ENCODE measurements at regions not wholly inside any gene's neighbourhood (a gene's known extent, or its start where the extent isn't known, plus 50 kb on each side); places are given as distances from the start of the nearest gene placed in this dataset.
"Not testable (repeated sequence)": the region's sequence is repeated elsewhere in the genome, so short reads cannot be mapped to it uniquely, and the experiment has no call there.

- DNase-seq (ENCODE audit: low spot score): no peak
Measured at GRCh38 chr12:127038152-127038551, 1228.8 kb upstream of the TMEM132C start.

- no peak for DNase-seq (ENCODE audit: low spot score)
Measured at GRCh38 chr12:127038761-127039160, 1228.2 kb upstream of the TMEM132C start.

GRCh38 chr12:127041985-127042625, 1224.9 kb upstream of the TMEM132C start:
- DNase-seq (ENCODE audit: low spot score): no peak

GRCh38 chr12:127043731-127044130, 1223.2 kb upstream of the TMEM132C start:
- DNase-seq (ENCODE audit: low spot score): no peak

- no peak for DNase-seq (ENCODE audit: low spot score)
Measured at GRCh38 chr12:127044836-127045235, 1222.1 kb upstream of the TMEM132C start.

- DNase-seq (ENCODE audit: low spot score): no peak
Measured at GRCh38 chr12:127046467-127046866, 1220.5 kb upstream of the TMEM132C start.

- no peak for DNase-seq (ENCODE audit: low spot score)
Measured at GRCh38 chr12:127048057-127048456, 1218.9 kb upstream of the TMEM132C start.

- DNase-seq (ENCODE audit: low spot score): not testable (repeated sequence)
Measured at GRCh38 chr12:127048525-127048924, 1218.4 kb upstream of the TMEM132C start.

GRCh38 chr12:127051139-127051538, 1215.8 kb upstream of the TMEM132C start:
- no peak for DNase-seq (ENCODE audit: low spot score)

GRCh38 chr12:127052511-127053232, 1214.3 kb upstream of the TMEM132C start:
- no peak for DNase-seq (ENCODE audit: low spot score)

GRCh38 chr12:127054531-127054930, 1212.4 kb upstream of the TMEM132C start:
- DNase-seq (ENCODE audit: low spot score): no peak

GRCh38 chr12:127060310-127060847, 1206.6 kb upstream of the TMEM132C start:
- no peak for DNase-seq (ENCODE audit: low spot score)

GRCh38 chr12:127060933-127061332, 1206.0 kb upstream of the TMEM132C start:
- no peak for DNase-seq (ENCODE audit: low spot score)

- DNase-seq (ENCODE audit: low spot score): no peak
Measured at GRCh38 chr12:127063339-127064072, 1203.5 kb upstream of the TMEM132C start.

- DNase-seq (ENCODE audit: low spot score): no peak
Measured at GRCh38 chr12:127064207-127064606, 1202.8 kb upstream of the TMEM132C start.

GRCh38 chr12:127065595-127065994, 1201.4 kb upstream of the TMEM132C start:
- DNase-seq (ENCODE audit: low spot score): no peak

- DNase-seq (ENCODE audit: low spot score): no peak
Measured at GRCh38 chr12:127070515-127071157, 1196.3 kb upstream of the TMEM132C start.

- no peak for DNase-seq (ENCODE audit: low spot score)
Measured at GRCh38 chr12:127074161-127074560, 1192.8 kb upstream of the TMEM132C start.

GRCh38 chr12:127075981-127076380, 1191.0 kb upstream of the TMEM132C start:
- no peak for DNase-seq (ENCODE audit: low spot score)

- DNase-seq (ENCODE audit: low spot score): no peak
Measured at GRCh38 chr12:127077262-127078045, 1189.5 kb upstream of the TMEM132C start.

- no peak for DNase-seq (ENCODE audit: low spot score)
Measured at GRCh38 chr12:127078577-127079350, 1188.2 kb upstream of the TMEM132C start.
